IMR-90 (cell line): ENCODE measurements at regions not wholly inside any gene's neighbourhood (a gene's known extent, or its start where the extent isn't known, plus 50 kb on each side); places are given as distances from the start of the nearest gene placed in this dataset.

Experiments used
- ATAC-seq: fragments of 200-7000 bp; cut with Tn5 transposase; 2 replicates; pipeline ENCODE4 v1.9.1; 2020; ENCODE audit warnings: low read depth, mild to moderate bottlenecking, moderate library complexity
- BruUV-seq: library from RNA; stranded (reverse); fragments of 400-500 nt; replicated peaks from 2 replicates; lab custom pipeline; 2021; lab: Mats Ljungman, UMichigan
- CTCF ChIA-PET: fragments of 300-600 bp; formaldehyde crosslinking; extraction: SDS; loops from one replicate; lab custom pipeline; 2021; ENCODE audit warnings: antibody characterized with exemption; lab: Yijun Ruan, JAX
- POLR2A ChIA-PET: fragments of 300-600 bp; sonication (Branson Sonifier 250); formaldehyde crosslinking; loops from one replicate; lab custom pipeline; 2022; ENCODE audit warnings: antibody characterized with exemption; ENCODE audit not compliant: unreplicated experiment; lab: Charles Lee
- DNase-seq: peaks from one replicate; pipeline ENCODE4 v3.0.0; 2013
- H2AFZ ChIP-seq: replicated peaks from 2 replicates; pipeline ENCODE3; 2013; ENCODE audit warnings: low read length, mild to moderate bottlenecking; ENCODE audit not compliant: poor library complexity
- H2AK5ac ChIP-seq: 2 replicates; pipeline ENCODE4 v1.6.1; 2013; ENCODE audit warnings: low read depth, low read length, inconsistent platforms
- H2AK9ac ChIP-seq: replicated peaks from 2 replicates; pipeline ENCODE3; 2013; ENCODE audit warnings: mild to moderate bottlenecking, low read depth, low read length, moderate library complexity; ENCODE audit not compliant: poor library complexity
- H2BK120ac ChIP-seq: 2 replicates; pipeline ENCODE4 v1.6.1; 2013; ENCODE audit warnings: low read depth, low read length, inconsistent platforms
- H2BK15ac ChIP-seq: 3 replicates; pipeline ENCODE4 v1.6.1; 2013; ENCODE audit warnings: low read depth, low read length, inconsistent platforms
- H2BK20ac ChIP-seq: 2 replicates; pipeline ENCODE4 v1.6.1; 2013; ENCODE audit warnings: low read depth, mild to moderate bottlenecking, inconsistent platforms, low read length, moderate library complexity
- H2BK5ac ChIP-seq: 2 replicates; pipeline ENCODE4 v1.6.1; 2013; ENCODE audit warnings: mild to moderate bottlenecking, low read depth, low read length, inconsistent platforms; ENCODE audit not compliant: poor library complexity, severe bottlenecking
- H3K14ac ChIP-seq: replicated peaks from 2 replicates; pipeline ENCODE4 v1.6.1; 2013; ENCODE audit warnings: low read depth, low read length, inconsistent platforms
- H3K18ac ChIP-seq: 2 replicates; pipeline ENCODE4 v1.6.1; 2013; ENCODE audit warnings: low read depth, low read length, control low read depth
- H3K23ac ChIP-seq: 2 replicates; pipeline ENCODE4 v1.6.1; 2013; ENCODE audit warnings: low read depth, low read length, inconsistent platforms
- H3K27ac ChIP-seq: 2 replicates; pipeline ENCODE4 v1.5.1; 2013; ENCODE audit warnings: mild to moderate bottlenecking, control low read depth, low read length; ENCODE audit not compliant: insufficient read depth
- H3K27me3 ChIP-seq: 2 replicates; pipeline ENCODE4 v1.6.1; 2013; ENCODE audit warnings: low read length; ENCODE audit not compliant: control insufficient read depth, insufficient read depth
- H3K36me3 ChIP-seq: 2 replicates; pipeline ENCODE4 v1.6.1; 2013; ENCODE audit warnings: low read length, mixed read lengths; ENCODE audit not compliant: control insufficient read depth, insufficient read depth
- H3K4ac ChIP-seq: 2 replicates; pipeline ENCODE4 v1.6.1; 2013; ENCODE audit warnings: low read depth, low read length, inconsistent platforms
- H3K4me1 ChIP-seq: 2 replicates; pipeline ENCODE4 v1.6.1; 2013; ENCODE audit warnings: low read length, mixed read lengths; ENCODE audit not compliant: control insufficient read depth, insufficient read depth
- H3K4me2 ChIP-seq: 2 replicates; pipeline ENCODE4 v1.6.1; 2013; ENCODE audit warnings: low read depth, mild to moderate bottlenecking, control low read depth, low read length, moderate library complexity
- H3K4me3 ChIP-seq: 2 replicates; pipeline ENCODE4 v1.5.1; 2013; ENCODE audit warnings: low read depth, mild to moderate bottlenecking, control low read depth, low read length, moderate library complexity; ENCODE audit not compliant: insufficient read depth
- H3K56ac ChIP-seq: 2 replicates; pipeline ENCODE4 v1.6.1; 2013; ENCODE audit warnings: low read length, inconsistent platforms; ENCODE audit not compliant: insufficient read depth; ENCODE audit errors: extremely low read depth
- H3K79me1 ChIP-seq, 2 experiments: 2 replicates each; pipeline ENCODE4 v1.6.1; 2013; ENCODE audit warnings: low read length in 2 of 2, inconsistent platforms in 1 of 2, low read depth in 1 of 2
- H3K9ac ChIP-seq: 2 replicates; pipeline ENCODE4 v1.6.1; 2013; ENCODE audit warnings: low read depth, low read length, control low read depth
- H3K9me1 ChIP-seq: 2 replicates; pipeline ENCODE4 v1.6.1; 2013; ENCODE audit warnings: low read length, inconsistent platforms; ENCODE audit not compliant: insufficient read depth
- H3K9me3 ChIP-seq: 2 replicates; pipeline ENCODE4 v1.6.1; 2013; ENCODE audit warnings: low read length; ENCODE audit not compliant: control insufficient read depth, insufficient read depth
- H4K20me1 ChIP-seq: 2 replicates; pipeline ENCODE4 v1.6.1; 2013; ENCODE audit warnings: low read length, inconsistent platforms; ENCODE audit not compliant: insufficient read depth
- H4K5ac ChIP-seq: 2 replicates; pipeline ENCODE4 v1.6.1; 2013; ENCODE audit warnings: mild to moderate bottlenecking, low read depth, low read length, control low read depth
- H4K8ac ChIP-seq, 2 experiments: 2 replicates each; pipeline ENCODE4 v1.6.1; 2013; ENCODE audit warnings: low read depth in 2 of 2, low read length in 2 of 2, control low read depth in 1 of 2, inconsistent platforms in 1 of 2
- H4K91ac ChIP-seq: 2 replicates; pipeline ENCODE4 v1.6.1; 2013; ENCODE audit warnings: low read depth, low read length, inconsistent platforms; ENCODE audit not compliant: insufficient read depth
- CTCF ChIP-seq: conservative IDR thresholded peaks from 2 replicates; pipeline ENCODE4 v1.5.1; 2012; ENCODE audit warnings: mild to moderate bottlenecking, low read depth, low read length, improper control_type of control experiment
- POLR2A ChIP-seq: IDR thresholded peaks from 2 replicates; pipeline ENCODE4 v1.6.1; 2012; ENCODE audit warnings: mild to moderate bottlenecking, low read depth, low read length
- RAD21 ChIP-seq: IDR thresholded peaks from 2 replicates; pipeline ENCODE4 v1.6.1; 2012; ENCODE audit warnings: low read length, improper control_type of control experiment
- WGBS, 2 experiments: methylation state at CpG; one replicate each; pipeline versions ENCODE4 v1.1.5 to v1.1.7; 2013; ENCODE audit warnings: missing lambda C conversion rate in 2 of 2; ENCODE audit not compliant: insufficient read length in 1 of 2; ENCODE audit errors: extremely low coverage in 2 of 2; 5-methylcytosine and 5-hydroxymethylcytosine counted together
- dilution Hi-C: fragments of 300-500 bp; cut with HindIII; formaldehyde crosslinking; loops from one replicate; pipeline ENCODE4 v1.14.3; 2018; ENCODE audit warnings: low sequenced_read_pairs; ENCODE audit not compliant: unreplicated experiment
- in situ Hi-C: fragments of 300-500 bp; cut with MboI; formaldehyde crosslinking; loops from 3 replicates; pipeline ENCODE4 v1.14.3; 2019; ENCODE audit warnings: low sequenced_read_pairs, inconsistent platforms, mixed read lengths
- intact Hi-C: fragments of 100-400 bp; cut with micrococcal nuclease; formaldehyde crosslinking; loops from 2 replicates; pipeline ENCODE4 v1.10.0; 2022
- TF ChIP-seq, protein P1 (sequence below): fragments of 150-350 bp; IDR thresholded peaks from 2 replicates; pipeline ENCODE4 v1.6.1; 2016; ENCODE audit warnings: low read depth, mild to moderate bottlenecking, low read length, moderate library complexity, borderline replicate concordance

DNA sequence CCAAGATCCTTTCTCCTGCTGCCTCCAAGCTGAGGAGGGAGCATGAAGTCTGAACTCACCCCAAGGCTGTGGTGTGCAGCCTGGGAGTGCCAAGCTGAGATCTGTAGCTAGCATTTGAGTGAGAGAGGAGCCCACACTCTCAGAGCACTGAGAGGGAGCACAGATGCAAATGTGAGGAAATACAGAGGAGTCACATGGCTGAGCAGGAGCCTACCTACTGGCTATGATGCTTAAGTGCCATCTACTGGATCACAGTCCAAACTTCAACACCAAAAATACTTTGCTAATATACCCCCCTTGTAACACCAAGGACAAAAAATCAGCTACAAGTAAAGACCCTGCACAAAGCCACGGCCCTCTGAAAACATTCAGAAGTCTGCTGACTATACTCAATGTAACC, 94.4 kb upstream of the IMPG1 start:
- Histone ChIP-seq H2AK9ac (no peak overlapping the region), H3K56ac (no peak overlapping the region)

More for the DNA sequence above, 94.4 kb upstream of the IMPG1 start:
- no peaks in the 10 kb centered on the region for H3K27me3 ChIP-seq
- no peak overlapping the region for H3K18ac ChIP-seq
- no peak overlapping the region for H2AK5ac ChIP-seq
- no peak for DNase-seq
- H3K4ac ChIP-seq: no peak overlapping the region
- H3K4me2 ChIP-seq: no peak overlapping the region
- BruUV-seq: no TSS peak
- H2BK20ac ChIP-seq: no peak overlapping the region
- no peak overlapping the region for H4K91ac ChIP-seq
- ChIA-PET POLR2A (no interaction called here), CTCF (no interaction called here)
- no peak overlapping the region for H2BK15ac ChIP-seq
- H3K9me1 ChIP-seq: no peaks in the 10 kb centered on the region
- no peak overlapping the region for H3K23ac ChIP-seq
- no peaks in the 10 kb centered on the region for H3K36me3 ChIP-seq
- no peak overlapping the region for H2BK120ac ChIP-seq
- no peaks in the 10 kb centered on the region for H3K79me1 ChIP-seq
- no peak overlapping the region for H2AFZ ChIP-seq
- dilution Hi-C loops: no loop called here
- in situ Hi-C loops: no loop called here
- no peak overlapping the region for H3K9ac ChIP-seq
- intact Hi-C loops: no loop called here
- H4K20me1 ChIP-seq: no peaks in the 10 kb centered on the region
- no peak overlapping the region for H3K14ac ChIP-seq
- H3K4me1 ChIP-seq: no peaks in the 10 kb centered on the region
- ATAC-seq: no peak
- WGBS, 2 experiments: no CpG with 5 or more reads among the region's 1 CpG
- H2BK5ac ChIP-seq: no peak overlapping the region
- no peak overlapping the region for H3K27ac ChIP-seq
- TF ChIP-seq, protein P1, sequence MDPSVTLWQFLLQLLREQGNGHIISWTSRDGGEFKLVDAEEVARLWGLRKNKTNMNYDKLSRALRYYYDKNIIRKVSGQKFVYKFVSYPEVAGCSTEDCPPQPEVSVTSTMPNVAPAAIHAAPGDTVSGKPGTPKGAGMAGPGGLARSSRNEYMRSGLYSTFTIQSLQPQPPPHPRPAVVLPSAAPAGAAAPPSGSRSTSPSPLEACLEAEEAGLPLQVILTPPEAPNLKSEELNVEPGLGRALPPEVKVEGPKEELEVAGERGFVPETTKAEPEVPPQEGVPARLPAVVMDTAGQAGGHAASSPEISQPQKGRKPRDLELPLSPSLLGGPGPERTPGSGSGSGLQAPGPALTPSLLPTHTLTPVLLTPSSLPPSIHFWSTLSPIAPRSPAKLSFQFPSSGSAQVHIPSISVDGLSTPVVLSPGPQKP: no peak
- TF ChIP-seq RAD21 (no peak), POLR2A (no peak), CTCF (no peak)
- no peak overlapping the region for H4K8ac ChIP-seq
- H3K9me3 ChIP-seq: peaks cover 12% of the 10 kb centered on the region
- no peak overlapping the region for H4K5ac ChIP-seq
- no peak overlapping the region for H3K4me3 ChIP-seq
